HepG2 (cell line): ENCODE measurements at regions not wholly inside any gene's neighbourhood (a gene's known extent, or its start where the extent isn't known, plus 50 kb on each side); places are given as distances from the start of the nearest gene placed in this dataset.

Experiments
- MED13 ChIP-seq: sonication (generic); formaldehyde crosslinking; IDR thresholded peaks from 2 replicates; pipeline ENCODE4 v1.5.0; 2020; ENCODE audit warnings: missing genetic modification reagents
- SYNCRIP ChIP-seq: fragments of 200-400 bp; formaldehyde crosslinking; IDR thresholded peaks from 2 replicates; pipeline ENCODE4 v1.6.1; 2018; ENCODE audit warnings: mild to moderate bottlenecking, low read depth, low read length; ENCODE audit not compliant: insufficient read depth
- TBL1XR1 ChIP-seq: fragments of 150-350 bp; IDR thresholded peaks from 2 replicates; pipeline ENCODE4 v1.6.1; 2014; ENCODE audit warnings: borderline replicate concordance, low read length; ENCODE audit not compliant: partially characterized antibody
- YEATS2 ChIP-seq: sonication (generic); formaldehyde crosslinking; IDR thresholded peaks from 2 replicates; pipeline ENCODE4 v1.4.0; 2020; ENCODE audit warnings: missing genetic modification reagents, borderline replicate concordance
- ZNF121 ChIP-seq: sonication (generic); formaldehyde crosslinking; IDR thresholded peaks from 2 replicates; pipeline ENCODE4 v1.5.0; 2020; ENCODE audit warnings: mild to moderate bottlenecking, missing genetic modification reagents
- ZNF772 ChIP-seq: sonication (generic); formaldehyde crosslinking; IDR thresholded peaks from 2 replicates; pipeline ENCODE4 v1.5.0; 2020; ENCODE audit warnings: mild to moderate bottlenecking, missing genetic modification reagents
- ZSCAN29 ChIP-seq: sonication (generic); formaldehyde crosslinking; conservative IDR thresholded peaks from 2 replicates; pipeline ENCODE4 v1.4.0; 2020; ENCODE audit warnings: mild to moderate bottlenecking, missing genetic modification reagents
- TF ChIP-seq, protein P1 (sequence below): sonication (generic); formaldehyde crosslinking; IDR thresholded peaks from 2 replicates; pipeline ENCODE4 v1.5.0; 2020; ENCODE audit warnings: missing genetic modification reagents
- TF ChIP-seq, protein P2 (sequence below): sonication (generic); formaldehyde crosslinking; IDR thresholded peaks from 2 replicates; pipeline ENCODE4 v1.4.0; 2020; ENCODE audit warnings: missing genetic modification reagents
- TF ChIP-seq, protein P3 (sequence below): sonication (generic); formaldehyde crosslinking; IDR thresholded peaks from 2 replicates; pipeline ENCODE4 v1.5.1; 2020; ENCODE audit warnings: mild to moderate bottlenecking, missing genetic modification reagents, moderate library complexity

DNA sequence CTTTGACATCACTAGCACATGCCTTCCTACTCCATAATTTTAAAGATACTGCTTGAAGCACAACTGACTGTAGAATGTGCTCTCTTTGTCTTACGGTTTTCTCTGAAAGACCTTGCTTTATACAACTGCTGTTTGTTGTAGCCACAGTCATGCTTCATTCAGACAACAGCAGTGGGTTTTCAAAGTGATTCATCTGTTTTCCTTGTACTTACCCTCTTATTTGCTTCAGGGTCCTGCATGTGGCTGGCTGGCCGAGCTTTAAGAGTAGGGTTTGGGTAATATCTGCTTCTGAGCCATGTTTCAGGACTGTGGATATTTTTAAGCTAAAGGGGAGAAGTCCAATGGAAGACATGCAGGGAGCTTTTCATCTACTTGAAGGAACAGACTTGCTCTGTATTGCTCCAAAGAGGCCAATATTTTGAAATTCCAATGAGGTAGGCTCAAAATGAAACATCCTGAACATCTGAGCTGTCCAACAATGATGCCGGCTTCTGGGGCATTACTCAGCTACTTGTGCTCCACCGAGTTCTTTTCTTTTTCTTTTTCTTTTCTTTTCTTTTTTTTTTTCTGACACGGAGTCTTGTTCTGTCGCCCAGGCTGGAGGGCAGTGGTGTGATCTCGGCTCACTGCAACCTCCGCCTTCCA, 160.2 kb upstream of the SGK1 start (continued):
- TF ChIP-seq, protein P1, sequence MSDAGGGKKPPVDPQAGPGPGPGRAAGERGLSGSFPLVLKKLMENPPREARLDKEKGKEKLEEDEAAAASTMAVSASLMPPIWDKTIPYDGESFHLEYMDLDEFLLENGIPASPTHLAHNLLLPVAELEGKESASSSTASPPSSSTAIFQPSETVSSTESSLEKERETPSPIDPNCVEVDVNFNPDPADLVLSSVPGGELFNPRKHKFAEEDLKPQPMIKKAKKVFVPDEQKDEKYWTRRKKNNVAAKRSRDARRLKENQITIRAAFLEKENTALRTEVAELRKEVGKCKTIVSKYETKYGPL (CRISPR knock-in tag) = no peak
- TF ChIP-seq, protein P2, sequence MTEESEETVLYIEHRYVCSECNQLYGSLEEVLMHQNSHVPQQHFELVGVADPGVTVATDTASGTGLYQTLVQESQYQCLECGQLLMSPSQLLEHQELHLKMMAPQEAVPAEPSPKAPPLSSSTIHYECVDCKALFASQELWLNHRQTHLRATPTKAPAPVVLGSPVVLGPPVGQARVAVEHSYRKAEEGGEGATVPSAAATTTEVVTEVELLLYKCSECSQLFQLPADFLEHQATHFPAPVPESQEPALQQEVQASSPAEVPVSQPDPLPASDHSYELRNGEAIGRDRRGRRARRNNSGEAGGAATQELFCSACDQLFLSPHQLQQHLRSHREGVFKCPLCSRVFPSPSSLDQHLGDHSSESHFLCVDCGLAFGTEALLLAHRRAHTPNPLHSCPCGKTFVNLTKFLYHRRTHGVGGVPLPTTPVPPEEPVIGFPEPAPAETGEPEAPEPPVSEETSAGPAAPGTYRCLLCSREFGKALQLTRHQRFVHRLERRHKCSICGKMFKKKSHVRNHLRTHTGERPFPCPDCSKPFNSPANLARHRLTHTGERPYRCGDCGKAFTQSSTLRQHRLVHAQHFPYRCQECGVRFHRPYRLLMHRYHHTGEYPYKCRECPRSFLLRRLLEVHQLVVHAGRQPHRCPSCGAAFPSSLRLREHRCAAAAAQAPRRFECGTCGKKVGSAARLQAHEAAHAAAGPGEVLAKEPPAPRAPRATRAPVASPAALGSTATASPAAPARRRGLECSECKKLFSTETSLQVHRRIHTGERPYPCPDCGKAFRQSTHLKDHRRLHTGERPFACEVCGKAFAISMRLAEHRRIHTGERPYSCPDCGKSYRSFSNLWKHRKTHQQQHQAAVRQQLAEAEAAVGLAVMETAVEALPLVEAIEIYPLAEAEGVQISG (CRISPR knock-in tag) = no peak
- TF ChIP-seq ZNF121 (CRISPR knock-in tag) = no peak
- no peak for TF ChIP-seq TBL1XR1
- TF ChIP-seq YEATS2 (CRISPR knock-in tag) = no peak
- TF ChIP-seq MED13 (CRISPR knock-in tag) = no peak
- no peak for TF ChIP-seq SYNCRIP
- TF ChIP-seq, protein P3, sequence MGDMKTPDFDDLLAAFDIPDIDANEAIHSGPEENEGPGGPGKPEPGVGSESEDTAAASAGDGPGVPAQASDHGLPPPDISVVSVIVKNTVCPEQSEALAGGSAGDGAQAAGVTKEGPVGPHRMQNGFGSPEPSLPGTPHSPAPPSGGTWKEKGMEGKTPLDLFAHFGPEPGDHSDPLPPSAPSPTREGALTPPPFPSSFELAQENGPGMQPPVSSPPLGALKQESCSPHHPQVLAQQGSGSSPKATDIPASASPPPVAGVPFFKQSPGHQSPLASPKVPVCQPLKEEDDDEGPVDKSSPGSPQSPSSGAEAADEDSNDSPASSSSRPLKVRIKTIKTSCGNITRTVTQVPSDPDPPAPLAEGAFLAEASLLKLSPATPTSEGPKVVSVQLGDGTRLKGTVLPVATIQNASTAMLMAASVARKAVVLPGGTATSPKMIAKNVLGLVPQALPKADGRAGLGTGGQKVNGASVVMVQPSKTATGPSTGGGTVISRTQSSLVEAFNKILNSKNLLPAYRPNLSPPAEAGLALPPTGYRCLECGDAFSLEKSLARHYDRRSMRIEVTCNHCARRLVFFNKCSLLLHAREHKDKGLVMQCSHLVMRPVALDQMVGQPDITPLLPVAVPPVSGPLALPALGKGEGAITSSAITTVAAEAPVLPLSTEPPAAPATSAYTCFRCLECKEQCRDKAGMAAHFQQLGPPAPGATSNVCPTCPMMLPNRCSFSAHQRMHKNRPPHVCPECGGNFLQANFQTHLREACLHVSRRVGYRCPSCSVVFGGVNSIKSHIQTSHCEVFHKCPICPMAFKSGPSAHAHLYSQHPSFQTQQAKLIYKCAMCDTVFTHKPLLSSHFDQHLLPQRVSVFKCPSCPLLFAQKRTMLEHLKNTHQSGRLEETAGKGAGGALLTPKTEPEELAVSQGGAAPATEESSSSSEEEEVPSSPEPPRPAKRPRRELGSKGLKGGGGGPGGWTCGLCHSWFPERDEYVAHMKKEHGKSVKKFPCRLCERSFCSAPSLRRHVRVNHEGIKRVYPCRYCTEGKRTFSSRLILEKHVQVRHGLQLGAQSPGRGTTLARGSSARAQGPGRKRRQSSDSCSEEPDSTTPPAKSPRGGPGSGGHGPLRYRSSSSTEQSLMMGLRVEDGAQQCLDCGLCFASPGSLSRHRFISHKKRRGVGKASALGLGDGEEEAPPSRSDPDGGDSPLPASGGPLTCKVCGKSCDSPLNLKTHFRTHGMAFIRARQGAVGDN = no peak
- no peak for TF ChIP-seq ZNF772 (CRISPR knock-in tag)
- no peak for TF ChIP-seq ZSCAN29 (CRISPR knock-in tag)
